NB4 (cell line): ENCODE measurements at regions not wholly inside any gene's neighbourhood (a gene's known extent, or its start where the extent isn't known, plus 50 kb on each side); places are given as distances from the start of the nearest gene placed in this dataset.

Source experiments
- CTCF ChIP-seq: IDR thresholded peaks from one replicate; pipeline ENCODE4 v1.5.1; 2012; ENCODE audit warnings: low read depth, low read length
- MAX ChIP-seq: IDR thresholded peaks from 2 replicates; pipeline ENCODE4 v1.6.1; 2011; ENCODE audit warnings: low read depth, low read length
- POLR2A ChIP-seq: IDR thresholded peaks from 2 replicates; pipeline ENCODE4 v1.6.1; 2011; ENCODE audit warnings: mild to moderate bottlenecking; ENCODE audit not compliant: insufficient read length; ENCODE audit errors: extremely low read depth

GRCh38 chr5:39730006-39730405 lies 305.2 kb upstream of the DAB2 start:
- no peak for TF ChIP-seq CTCF
- no peak for TF ChIP-seq POLR2A
- TF ChIP-seq MAX, result no peak
